ENCODE measurements at regions not wholly inside any gene's neighbourhood (a gene's known extent, or its start where the extent isn't known, plus 50 kb on each side); places are given as distances from the start of the nearest gene placed in this dataset.
"Not testable (repeated sequence)": the region's sequence is repeated elsewhere in the genome, so short reads cannot be mapped to it uniquely, and the experiment has no call there.

GRCh38 chr2:16024628-16025027 lies 84.3 kb downstream of the MYCN start:
- not testable (repeated sequence) for H3K4me1 Mint-ChIP-seq; H3K27ac Mint-ChIP-seq; H3K9me3 ChIP-seq (ENCODE audit: control insufficient read depth, low read length, poor library complexity, severe bottlenecking); H3K4me3 Mint-ChIP-seq; H3K27me3 Mint-ChIP-seq; DNase-seq; ATAC-seq; H3K36me3 Mint-ChIP-seq (ENCODE audit: low read depth)

- ATAC-seq = no peak
- H3K27ac Mint-ChIP-seq = no peak overlapping the region
- no peak overlapping the region for H3K4me3 Mint-ChIP-seq
- no peaks in the 10 kb centered on the region for H3K27me3 Mint-ChIP-seq
- no peaks in the 10 kb centered on the region for H3K36me3 Mint-ChIP-seq (ENCODE audit: low read depth)
- H3K4me1 Mint-ChIP-seq = no peaks in the 10 kb centered on the region
- no peak for DNase-seq
- H3K9me3 ChIP-seq (ENCODE audit: control insufficient read depth, low read length, poor library complexity, severe bottlenecking) = no peaks in the 10 kb centered on the region
These were observed 83.4 kb downstream of the MYCN start for GRCh38 chr2:16023506-16024360.

GRCh38 chr2:16022548-16023240 lies 82.3 kb downstream of the MYCN start:
- H3K9me3 ChIP-seq (ENCODE audit: control insufficient read depth, low read length, poor library complexity, severe bottlenecking) = no peaks in the 10 kb centered on the region
- Mint-ChIP-seq H3K27me3 (no peaks in the 10 kb centered on the region), H3K4me1 (no peaks in the 10 kb centered on the region), H3K36me3 (ENCODE audit: low read depth) (no peaks in the 10 kb centered on the region), H3K27ac (no peak overlapping the region), H3K4me3 (no peak overlapping the region)
- DNase-seq (no peak), ATAC-seq (no peak)

GRCh38 chr2:16021611-16022363 lies 81.4 kb downstream of the MYCN start:
- H3K4me3 Mint-ChIP-seq = no peak overlapping the region
- no peaks in the 10 kb centered on the region for H3K27me3 Mint-ChIP-seq
- DNase-seq (no peak), ATAC-seq (no peak)
- no peaks in the 10 kb centered on the region for H3K9me3 ChIP-seq (ENCODE audit: control insufficient read depth, low read length, poor library complexity, severe bottlenecking)
- no peaks in the 10 kb centered on the region for H3K36me3 Mint-ChIP-seq (ENCODE audit: low read depth)
- H3K27ac Mint-ChIP-seq = no peak overlapping the region
- no peaks in the 10 kb centered on the region for H3K4me1 Mint-ChIP-seq

- DNase-seq = no peak
- no peaks in the 10 kb centered on the region for H3K4me1 Mint-ChIP-seq
- ATAC-seq = no peak
- no peak overlapping the region for H3K27ac Mint-ChIP-seq
- H3K9me3 ChIP-seq (ENCODE audit: control insufficient read depth, low read length, poor library complexity, severe bottlenecking) = no peaks in the 10 kb centered on the region
- H3K27me3 Mint-ChIP-seq = peaks cover 8% of the 10 kb centered on the region
- no peaks in the 10 kb centered on the region for H3K36me3 Mint-ChIP-seq (ENCODE audit: low read depth)
- no peak overlapping the region for H3K4me3 Mint-ChIP-seq
These were observed 80.1 kb downstream of the MYCN start for GRCh38 chr2:16020389-16021008.

GRCh38 chr2:16019617-16020351 lies 79.4 kb downstream of the MYCN start:
- no peaks in the 10 kb centered on the region for H3K9me3 ChIP-seq (ENCODE audit: control insufficient read depth, low read length, poor library complexity, severe bottlenecking)
- Mint-ChIP-seq H3K27me3 (peaks cover 15% of the 10 kb centered on the region), H3K4me3 (no peak overlapping the region), H3K36me3 (ENCODE audit: low read depth) (no peaks in the 10 kb centered on the region), H3K27ac (no peak overlapping the region), H3K4me1 (no peaks in the 10 kb centered on the region)
- DNase-seq = no peak
- ATAC-seq = no peak

- H3K36me3 Mint-ChIP-seq (ENCODE audit: low read depth) = no peaks in the 10 kb centered on the region
These were observed 78.7 kb downstream of the MYCN start for GRCh38 chr2:16019060-16019480.

GRCh38 chr2:16018277-16019059 lies 78.1 kb downstream of the MYCN start:
- H3K36me3 Mint-ChIP-seq (ENCODE audit: low read depth) = peaks cover 1% of the 10 kb centered on the region

More at GRCh38 chr2:16019060-16019480, 78.7 kb downstream of the MYCN start:
- H3K4me1 Mint-ChIP-seq = no peaks in the 10 kb centered on the region
- no peak overlapping the region for H3K27ac Mint-ChIP-seq
- no peak overlapping the region for H3K4me3 Mint-ChIP-seq
- no peaks in the 10 kb centered on the region for H3K9me3 ChIP-seq (ENCODE audit: control insufficient read depth, low read length, poor library complexity, severe bottlenecking)
- peaks cover 22% of the 10 kb centered on the region for H3K27me3 Mint-ChIP-seq
- DNase-seq = no peak
- ATAC-seq = no peak

GRCh38 chr2:16016282-16016681 lies 75.9 kb downstream of the MYCN start:
- no peak for DNase-seq
- no peak for ATAC-seq
- Mint-ChIP-seq H3K27me3 (peaks cover 32% of the 10 kb centered on the region), H3K4me1 (peaks cover 2% of the 10 kb centered on the region), H3K27ac (no peak overlapping the region), H3K4me3 (no peak overlapping the region), H3K36me3 (ENCODE audit: low read depth) (peaks cover 4% of the 10 kb centered on the region)
- H3K9me3 ChIP-seq (ENCODE audit: control insufficient read depth, low read length, poor library complexity, severe bottlenecking) = no peaks in the 10 kb centered on the region

More at GRCh38 chr2:16018277-16019059, 78.1 kb downstream of the MYCN start:
- Mint-ChIP-seq H3K27me3 (peaks cover 28% of the 10 kb centered on the region), H3K4me1 (peaks cover under 1% of the 10 kb centered on the region), H3K27ac (no peak overlapping the region), H3K4me3 (no peak overlapping the region)
- DNase-seq (no peak), ATAC-seq (no peak)
- H3K9me3 ChIP-seq (ENCODE audit: control insufficient read depth, low read length, poor library complexity, severe bottlenecking) = no peaks in the 10 kb centered on the region

GRCh38 chr2:16015903-16016265 lies 75.5 kb downstream of the MYCN start:
- ATAC-seq (no peak), DNase-seq (no peak)
- no peak overlapping the region for H3K27ac Mint-ChIP-seq
- no peak overlapping the region for H3K4me3 Mint-ChIP-seq
- H3K4me1 Mint-ChIP-seq = peaks cover 2% of the 10 kb centered on the region
- no peaks in the 10 kb centered on the region for H3K9me3 ChIP-seq (ENCODE audit: control insufficient read depth, low read length, poor library complexity, severe bottlenecking)
- peaks cover 4% of the 10 kb centered on the region for H3K36me3 Mint-ChIP-seq (ENCODE audit: low read depth)
- H3K27me3 Mint-ChIP-seq = peaks cover 32% of the 10 kb centered on the region

GRCh38 chr2:16015210-16015902 lies 75.0 kb downstream of the MYCN start:
- DNase-seq (no peak), ATAC-seq (no peak)

More at GRCh38 chr2:16015210-16015902, 75.0 kb downstream of the MYCN start:
- peaks cover 4% of the 10 kb centered on the region for H3K36me3 Mint-ChIP-seq (ENCODE audit: low read depth)
- H3K9me3 ChIP-seq (ENCODE audit: control insufficient read depth, low read length, poor library complexity, severe bottlenecking) = no peaks in the 10 kb centered on the region
- H3K27me3 Mint-ChIP-seq = peaks cover 32% of the 10 kb centered on the region
- no peak overlapping the region for H3K27ac Mint-ChIP-seq
- no peak overlapping the region for H3K4me3 Mint-ChIP-seq
- H3K4me1 Mint-ChIP-seq = peaks cover 2% of the 10 kb centered on the region

All from T-helper 17 cell (primary cell).